AG09309 (cell line): ENCODE measurements at regions not wholly inside any gene's neighbourhood (a gene's known extent, or its start where the extent isn't known, plus 50 kb on each side); places are given as distances from the start of the nearest gene placed in this dataset.

Source experiments
- DNase-seq: peaks from one replicate; pipeline ENCODE4 v3.0.0-alpha.2; 2010; ENCODE audit warnings: low read depth
- H3K4me3 ChIP-seq: 2 replicates; pipeline ENCODE4 v1.5.1; 2011; ENCODE audit warnings: mild to moderate bottlenecking, low read depth, low read length, moderate library complexity; ENCODE audit not compliant: control insufficient read depth
- TF ChIP-seq, protein P1 (sequence below): IDR thresholded peaks from 2 replicates; pipeline ENCODE4 v1.5.1; 2011; ENCODE audit warnings: mild to moderate bottlenecking, low read depth, low read length, inconsistent platforms; ENCODE audit not compliant: insufficient read depth, control insufficient read depth; ENCODE audit errors: missing control alignments

DNA sequence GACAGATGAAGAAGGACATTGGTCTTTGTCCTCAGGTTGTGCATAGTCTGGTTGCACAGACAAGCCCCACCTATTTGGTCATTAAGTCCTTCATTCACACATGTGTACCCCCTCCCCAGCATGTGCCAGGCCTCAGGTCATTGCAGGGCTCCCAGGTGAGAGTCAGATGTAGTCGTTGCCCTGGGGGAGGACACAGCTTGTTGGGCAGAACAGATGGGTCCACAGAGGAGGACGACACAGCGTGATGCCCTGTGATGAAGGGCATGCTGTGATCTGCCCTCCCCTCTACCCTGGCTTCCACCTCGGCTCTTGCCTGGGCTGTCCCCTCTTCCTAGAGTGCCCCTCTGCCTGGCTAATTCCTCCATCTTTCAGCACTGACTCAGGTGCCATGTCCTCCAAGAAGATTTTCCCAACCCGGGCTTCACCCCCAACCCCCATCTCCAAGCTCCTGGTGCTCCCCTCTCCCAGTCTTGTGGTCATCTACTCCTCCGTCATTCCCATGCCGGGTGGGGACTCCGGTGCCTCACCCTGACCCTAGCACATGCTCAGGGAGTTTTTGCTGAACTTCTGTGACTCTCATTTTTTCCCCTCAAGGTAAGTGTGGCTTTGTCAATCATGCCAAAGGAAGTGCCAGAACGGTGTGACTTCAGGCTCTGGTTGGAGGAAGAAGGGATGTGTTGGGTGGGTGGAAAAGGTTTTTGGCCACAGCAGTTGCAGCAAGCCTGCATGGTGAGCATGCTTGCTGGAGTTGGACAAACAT is 220.5 kb downstream of the FOXD2 start:
- DNase-seq = no peak
- H3K4me3 ChIP-seq = no peak overlapping the region
- TF ChIP-seq, protein P1, sequence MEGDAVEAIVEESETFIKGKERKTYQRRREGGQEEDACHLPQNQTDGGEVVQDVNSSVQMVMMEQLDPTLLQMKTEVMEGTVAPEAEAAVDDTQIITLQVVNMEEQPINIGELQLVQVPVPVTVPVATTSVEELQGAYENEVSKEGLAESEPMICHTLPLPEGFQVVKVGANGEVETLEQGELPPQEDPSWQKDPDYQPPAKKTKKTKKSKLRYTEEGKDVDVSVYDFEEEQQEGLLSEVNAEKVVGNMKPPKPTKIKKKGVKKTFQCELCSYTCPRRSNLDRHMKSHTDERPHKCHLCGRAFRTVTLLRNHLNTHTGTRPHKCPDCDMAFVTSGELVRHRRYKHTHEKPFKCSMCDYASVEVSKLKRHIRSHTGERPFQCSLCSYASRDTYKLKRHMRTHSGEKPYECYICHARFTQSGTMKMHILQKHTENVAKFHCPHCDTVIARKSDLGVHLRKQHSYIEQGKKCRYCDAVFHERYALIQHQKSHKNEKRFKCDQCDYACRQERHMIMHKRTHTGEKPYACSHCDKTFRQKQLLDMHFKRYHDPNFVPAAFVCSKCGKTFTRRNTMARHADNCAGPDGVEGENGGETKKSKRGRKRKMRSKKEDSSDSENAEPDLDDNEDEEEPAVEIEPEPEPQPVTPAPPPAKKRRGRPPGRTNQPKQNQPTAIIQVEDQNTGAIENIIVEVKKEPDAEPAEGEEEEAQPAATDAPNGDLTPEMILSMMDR = no peak

DNA sequence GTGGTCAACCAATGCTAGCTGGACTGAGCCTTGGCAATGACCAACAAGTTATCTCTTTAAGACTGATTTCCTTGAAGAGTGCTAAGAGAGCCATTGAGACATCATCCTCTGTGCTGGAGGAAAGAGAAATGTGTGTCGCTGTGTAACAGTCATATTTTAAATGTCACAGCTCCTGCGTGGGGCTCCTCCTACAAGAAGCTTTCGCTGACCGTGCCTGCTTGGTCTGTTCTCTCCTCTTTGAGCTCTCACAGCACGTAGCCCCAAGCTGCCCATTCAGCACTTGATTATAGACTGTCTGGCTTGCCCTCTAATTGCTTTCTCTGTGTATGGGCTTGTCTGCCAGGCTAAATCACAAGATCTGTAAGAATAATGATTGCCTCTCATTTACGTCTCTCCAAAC is 221.3 kb downstream of the FOXD2 start:
- TF ChIP-seq, protein P1 = no peak
- no peak overlapping the region for H3K4me3 ChIP-seq
- DNase-seq = no peak

DNA sequence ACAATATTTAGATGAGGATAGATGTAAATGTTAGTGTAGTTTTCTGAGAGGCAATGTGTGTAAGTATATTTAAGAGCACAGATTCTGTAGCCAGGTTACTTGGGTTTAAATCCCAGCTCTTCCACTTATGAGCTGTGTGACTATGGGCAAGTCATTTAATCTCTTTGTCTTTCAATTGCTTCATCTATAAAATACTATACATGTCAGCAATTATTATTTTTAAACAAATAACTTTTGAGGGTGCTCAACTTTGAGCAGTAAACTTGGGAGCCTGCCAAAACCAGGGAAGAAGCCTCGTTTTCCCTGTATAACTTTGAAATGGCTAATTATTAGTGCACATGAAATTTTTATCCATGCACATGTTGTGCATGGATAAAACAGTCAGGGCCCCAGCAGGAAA is 222.8 kb downstream of the FOXD2 start:
- no peak for DNase-seq
- TF ChIP-seq, protein P1 = no peak

DNA sequence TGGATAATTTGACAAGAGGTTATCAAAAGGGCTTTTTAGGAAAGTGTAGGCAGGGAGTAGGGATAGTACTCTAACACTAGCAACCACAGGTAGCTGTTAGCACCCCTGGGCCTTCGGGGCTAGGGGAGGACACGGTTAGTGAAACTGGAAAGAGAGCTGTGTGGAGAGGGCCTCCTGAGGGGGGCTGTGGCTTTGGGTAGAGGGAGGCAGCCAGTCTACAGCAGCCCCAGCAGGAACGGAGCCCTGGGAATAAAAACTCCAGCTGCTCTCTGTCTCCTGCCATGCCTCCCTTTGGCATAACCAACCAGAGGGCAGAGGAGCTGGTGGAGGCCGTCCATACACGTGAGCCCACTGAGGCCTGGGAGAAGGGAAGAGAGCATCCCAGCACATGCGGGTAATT is 223.2 kb downstream of the FOXD2 start:
- H3K4me3 ChIP-seq = no peak overlapping the region
- TF ChIP-seq, protein P1 = no peak
- no peak for DNase-seq

More for the DNA sequence above, 222.8 kb downstream of the FOXD2 start:
- H3K4me3 ChIP-seq = no peak overlapping the region

DNA sequence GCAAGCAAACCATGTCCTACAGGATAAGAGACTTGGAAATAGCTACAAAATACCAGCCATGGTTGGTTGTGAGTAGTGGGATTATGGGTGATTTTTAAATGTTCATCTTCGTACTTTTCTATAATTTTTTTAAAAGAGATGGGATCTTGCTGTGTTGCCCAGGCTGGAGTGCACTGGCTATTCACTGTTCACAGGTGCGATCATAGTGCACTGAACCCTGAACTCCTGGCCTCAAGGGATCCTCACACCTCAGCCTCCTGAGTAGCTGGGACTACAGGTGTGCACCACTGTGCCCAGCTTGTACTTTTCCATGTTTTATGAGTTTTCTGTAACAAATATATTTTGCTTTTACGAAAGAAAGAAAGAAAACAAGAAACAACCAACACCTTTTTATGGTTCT is 224.2 kb downstream of the FOXD2 start:
- TF ChIP-seq, protein P1 = no peak
- no peak overlapping the region for H3K4me3 ChIP-seq
- DNase-seq = no peak

DNA sequence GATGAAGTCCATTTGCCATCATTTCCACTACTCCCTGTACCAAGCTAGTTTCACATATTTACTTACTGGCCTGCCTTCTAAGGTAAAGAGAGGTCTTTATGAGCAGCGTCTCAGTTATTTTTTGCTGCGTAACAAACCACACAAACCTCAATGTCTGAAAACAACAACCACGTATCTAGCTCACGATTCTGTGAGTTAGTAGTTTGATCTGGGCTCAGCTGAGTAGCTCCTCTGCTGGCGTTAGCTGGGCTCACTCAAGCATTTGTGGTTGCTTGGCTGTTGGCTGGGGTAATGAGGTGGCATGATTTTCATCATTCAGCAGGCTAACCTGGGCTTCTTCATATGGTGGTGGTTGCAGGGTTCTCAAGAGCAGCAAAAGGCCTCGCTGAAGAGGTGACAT is 225.4 kb downstream of the FOXD2 start:
- TF ChIP-seq, protein P1 = no peak
- no peak overlapping the region for H3K4me3 ChIP-seq
- no peak for DNase-seq
